Suppressor macrophage (primary cell): ENCODE measurements at regions not wholly inside any gene's neighbourhood (a gene's known extent, or its start where the extent isn't known, plus 50 kb on each side); places are given as distances from the start of the nearest gene placed in this dataset.
"Not testable (repeated sequence)": the region's sequence is repeated elsewhere in the genome, so short reads cannot be mapped to it uniquely, and the experiment has no call there.

ENCODE experiments used
- DNase-seq, 4 experiments: peaks; one replicate each; pipeline ENCODE4 v3.0.0-alpha.2; 2020 to 2022

- no peak for DNase-seq
Observed at GRCh38 chr3:13149330-13150108, 76.3 kb upstream of the IQSEC1 start.

DNA sequence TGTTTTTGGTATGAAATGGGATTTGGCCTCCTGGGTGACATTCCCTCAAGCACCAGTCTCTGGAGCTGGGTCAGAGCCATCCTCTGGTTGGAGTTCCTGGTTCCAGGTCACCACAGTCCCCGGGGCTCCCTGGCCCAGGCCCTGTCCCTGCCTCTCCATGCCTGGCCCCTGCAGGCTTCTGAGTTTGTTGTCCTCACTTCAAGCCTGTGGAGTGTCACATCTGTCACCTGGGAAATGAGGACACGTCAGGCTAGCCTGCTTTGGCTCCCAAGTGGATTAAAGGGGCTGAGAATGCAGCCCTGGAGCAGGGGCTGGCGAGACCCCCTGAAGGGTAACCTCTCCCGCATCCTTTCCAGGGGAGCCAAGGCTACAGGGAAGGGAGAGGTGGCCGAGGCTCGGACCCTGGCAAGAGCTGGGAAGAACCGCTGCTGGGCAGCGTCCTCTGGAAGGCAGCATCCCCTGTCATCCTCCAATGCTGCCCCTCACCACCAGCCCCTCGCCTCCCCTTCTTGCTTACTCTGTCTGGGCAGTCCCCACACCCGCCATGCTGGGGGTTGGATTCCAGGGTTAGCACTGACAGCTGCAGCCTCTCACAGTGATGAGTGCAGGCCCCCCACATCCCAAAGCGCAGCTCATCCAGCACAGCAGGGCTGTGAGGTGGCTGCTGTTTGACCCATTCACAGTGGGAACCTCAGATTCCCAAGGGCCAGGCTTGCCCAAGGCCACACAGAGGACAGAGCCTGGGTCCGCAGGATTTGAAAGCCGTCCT, 75.5 kb upstream of the IQSEC1 start:
- DNase-seq: no peak

DNA sequence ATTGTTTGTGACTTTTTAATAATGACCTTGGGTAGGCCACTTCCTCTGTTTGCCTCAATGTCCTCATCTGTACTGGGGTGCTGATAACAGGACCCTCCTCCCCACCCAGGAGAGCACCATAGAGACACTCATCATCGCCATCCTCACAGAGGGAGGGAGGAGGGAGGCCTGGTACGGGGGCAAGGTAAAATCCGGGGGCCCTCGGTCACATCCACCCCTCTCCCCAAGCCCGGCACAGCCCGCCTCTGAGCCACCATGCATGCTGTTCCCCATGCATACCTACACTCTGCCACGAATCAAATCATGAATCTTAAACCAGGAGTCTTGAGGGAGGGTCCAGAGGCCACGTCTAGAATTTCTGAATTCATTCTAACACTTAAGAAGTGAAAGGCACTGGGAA, 74.9 kb upstream of the IQSEC1 start:
- no peak for DNase-seq

DNA sequence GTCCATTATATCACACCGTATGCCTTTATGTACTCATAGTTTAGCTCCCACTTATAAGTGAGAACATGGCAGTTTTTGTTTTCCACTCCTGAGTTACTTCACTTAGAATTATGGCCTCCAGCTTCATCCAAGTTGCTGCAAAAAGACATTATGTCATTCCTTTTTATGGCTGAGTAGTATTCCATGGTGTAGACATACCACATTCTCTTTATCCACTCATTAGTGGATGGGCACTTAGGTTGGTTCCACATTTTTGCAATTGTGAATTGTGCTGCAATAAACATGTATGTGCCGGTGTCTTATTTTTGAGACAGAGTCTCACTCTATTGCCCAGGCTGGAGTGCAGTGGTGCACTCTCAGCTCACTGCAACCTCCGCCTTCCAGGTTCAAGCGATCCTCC, 74.1 kb upstream of the IQSEC1 start:
- no peak for DNase-seq

GRCh38 chr3:13146643-13147143, 73.5 kb upstream of the IQSEC1 start:
- no peak for DNase-seq

GRCh38 chr3:13145826-13146642, 72.8 kb upstream of the IQSEC1 start:
- DNase-seq: no peak

DNA sequence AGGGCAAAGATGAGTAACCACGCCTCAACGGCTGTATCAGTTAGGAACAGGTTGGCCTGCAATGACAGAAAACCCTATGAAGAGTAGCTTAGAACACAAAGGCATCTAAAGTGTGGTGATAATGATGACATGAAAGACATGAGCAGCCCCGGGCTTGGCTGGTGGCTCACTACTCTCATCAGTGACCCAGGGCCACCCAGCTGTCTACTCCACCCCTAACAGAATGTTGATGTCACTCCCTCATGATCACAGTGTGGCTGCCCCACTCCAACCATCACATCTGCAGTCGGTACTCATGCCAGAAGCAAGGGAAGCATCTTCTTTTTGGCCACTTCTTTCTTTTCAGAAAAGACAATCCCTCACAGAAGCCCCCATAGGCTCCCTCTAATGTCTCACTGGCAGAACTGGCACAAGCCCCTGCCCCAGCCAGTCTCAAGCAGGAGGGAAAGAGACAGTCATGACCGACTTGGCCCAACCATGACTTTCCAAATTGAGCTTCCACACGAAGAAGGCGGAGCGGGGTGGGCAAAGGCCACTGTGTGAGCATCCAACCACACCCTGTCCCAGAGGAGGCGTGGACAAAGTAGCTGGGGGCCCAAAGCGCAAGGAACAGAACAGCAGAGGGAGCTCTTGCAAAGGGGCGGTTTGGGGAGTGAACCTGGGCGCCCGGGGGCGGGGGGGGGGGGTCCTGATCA, 72.0 kb upstream of the IQSEC1 start:
- DNase-seq: no peak

DNA sequence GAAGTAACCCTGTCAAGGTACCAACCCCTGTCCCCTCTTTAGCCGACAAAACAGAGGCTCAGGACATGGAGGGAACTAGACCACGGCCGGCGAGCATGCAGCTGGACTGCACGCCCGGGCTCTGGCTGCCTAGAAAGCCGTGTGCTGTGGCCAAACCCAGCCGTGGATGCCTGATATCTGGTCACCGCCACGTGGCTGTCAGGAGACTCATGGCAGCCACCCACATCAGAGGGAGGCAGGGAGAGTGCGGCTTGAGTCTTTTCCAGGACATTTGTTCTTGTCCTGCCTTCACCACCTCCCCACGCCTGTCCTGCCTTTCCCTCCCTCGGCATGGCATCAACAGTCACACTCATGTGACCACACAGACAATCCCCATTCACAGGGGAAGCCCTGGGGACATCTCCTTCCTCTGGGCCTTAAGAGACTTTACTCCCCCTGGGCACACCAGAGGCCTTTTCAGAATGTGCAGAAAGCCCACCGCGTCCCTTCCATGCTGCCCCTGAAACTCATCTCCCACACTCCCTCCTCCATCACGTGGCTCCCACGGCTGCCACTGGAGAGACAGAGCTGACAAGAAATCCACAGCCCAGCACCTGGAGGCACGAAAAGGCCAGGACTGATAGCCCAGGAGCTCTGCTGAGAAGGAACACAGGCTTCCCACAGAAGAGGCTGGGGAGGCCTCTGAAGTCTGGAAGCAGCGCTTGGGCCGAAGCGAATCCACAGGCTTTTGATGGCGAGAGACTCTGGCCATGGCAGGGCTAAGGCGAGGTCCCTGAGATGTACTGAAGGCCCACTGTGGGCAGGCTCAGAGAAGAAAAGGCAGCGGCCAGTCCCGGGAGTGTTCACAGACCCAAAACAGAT, 71.2 kb upstream of the IQSEC1 start:
- DNase-seq: no peak

DNA sequence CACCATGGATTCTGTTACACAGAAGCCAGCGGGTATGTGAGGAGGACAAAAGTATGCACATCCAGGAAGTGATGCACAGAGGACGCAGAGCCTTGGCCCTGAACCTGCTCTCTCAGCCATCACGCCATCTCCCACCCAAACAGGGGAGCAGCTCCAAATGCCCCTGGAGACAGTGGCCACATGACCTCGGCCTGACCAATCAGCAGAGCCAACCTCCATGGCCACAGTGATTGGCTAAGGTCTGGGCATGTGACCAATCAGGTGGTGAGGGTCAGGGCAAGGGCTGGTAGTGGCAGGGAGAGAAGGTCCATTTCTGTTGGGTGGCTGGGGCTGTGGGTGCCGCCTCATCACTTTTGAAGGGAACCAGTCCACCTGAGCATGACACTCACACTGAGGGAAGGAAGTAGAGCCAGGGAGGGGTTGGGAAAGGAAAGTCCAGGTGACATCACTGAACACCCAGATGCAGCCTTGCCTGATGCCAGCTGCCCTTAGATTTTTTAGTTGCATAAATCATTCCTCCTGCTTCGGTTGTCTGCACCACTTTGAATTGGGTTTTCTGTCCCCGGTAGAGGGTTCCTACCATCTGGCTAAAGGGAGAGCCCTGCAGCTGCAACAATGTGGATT, 70.3 kb upstream of the IQSEC1 start:
- no peak for DNase-seq

DNA sequence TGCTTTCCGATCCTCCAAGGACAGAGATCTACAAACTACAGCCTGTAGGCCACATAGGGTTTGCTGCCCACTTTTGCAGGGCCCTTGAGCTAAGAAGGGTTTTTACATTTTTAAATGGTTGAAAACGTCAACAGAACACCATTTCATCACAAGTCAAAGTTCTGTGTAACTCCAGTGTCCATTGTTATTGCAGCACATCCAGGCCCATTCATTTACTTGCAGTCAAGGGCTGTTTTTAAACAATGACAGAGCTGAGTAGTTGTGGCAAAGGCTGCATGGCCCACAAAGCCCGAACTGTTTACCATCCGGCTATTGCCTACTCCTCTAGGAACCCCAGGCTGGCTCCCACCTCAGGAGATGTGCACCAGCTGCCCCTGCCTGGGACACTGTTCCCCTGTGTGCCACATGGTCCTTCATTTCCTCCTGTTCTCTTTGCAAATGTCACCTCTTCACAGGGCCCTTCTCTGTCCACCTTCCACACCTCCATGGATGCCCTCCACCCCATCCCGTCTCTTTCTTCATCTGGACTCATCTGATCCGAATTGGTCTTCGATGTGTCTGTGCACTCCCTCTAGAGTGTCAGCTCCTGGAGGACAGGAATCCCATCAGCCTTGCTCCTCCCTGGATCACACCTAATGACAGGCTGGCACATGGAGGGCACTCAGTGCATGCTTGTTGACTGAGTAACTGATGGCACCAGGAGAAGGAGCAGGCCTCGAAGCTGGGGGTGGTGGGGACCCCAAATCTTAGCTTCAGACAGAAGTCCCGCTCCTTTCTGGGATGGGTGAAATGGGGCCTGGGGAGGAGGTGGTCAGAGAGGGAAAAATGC, 69.5 kb upstream of the IQSEC1 start:
- no peak for DNase-seq

DNA sequence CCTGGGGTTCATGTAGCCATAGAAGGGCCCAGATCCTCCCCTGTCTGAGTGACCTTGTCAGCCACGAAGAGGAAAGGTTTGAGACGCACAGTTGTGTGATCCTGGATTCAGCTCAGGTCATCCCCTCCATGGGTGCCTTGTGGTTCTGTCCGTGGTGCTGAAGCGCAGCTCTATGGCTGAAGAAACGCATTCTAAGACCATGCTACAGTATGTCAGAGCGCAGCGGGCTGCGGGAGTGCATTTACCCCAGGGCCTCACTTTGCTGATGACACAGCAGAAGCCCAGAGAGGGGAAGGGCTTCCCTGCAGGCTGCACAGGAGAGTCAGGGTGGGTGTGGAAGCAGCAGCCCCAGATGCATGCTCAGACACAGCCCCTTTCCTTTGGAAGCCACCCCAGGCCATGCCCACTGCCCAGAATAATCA, 68.8 kb upstream of the IQSEC1 start:
- peak; percentile 24 to 64 (median 37) for DNase-seq

GRCh38 chr3:13141183-13141582, 68.0 kb upstream of the IQSEC1 start:
- no peak for DNase-seq

DNA sequence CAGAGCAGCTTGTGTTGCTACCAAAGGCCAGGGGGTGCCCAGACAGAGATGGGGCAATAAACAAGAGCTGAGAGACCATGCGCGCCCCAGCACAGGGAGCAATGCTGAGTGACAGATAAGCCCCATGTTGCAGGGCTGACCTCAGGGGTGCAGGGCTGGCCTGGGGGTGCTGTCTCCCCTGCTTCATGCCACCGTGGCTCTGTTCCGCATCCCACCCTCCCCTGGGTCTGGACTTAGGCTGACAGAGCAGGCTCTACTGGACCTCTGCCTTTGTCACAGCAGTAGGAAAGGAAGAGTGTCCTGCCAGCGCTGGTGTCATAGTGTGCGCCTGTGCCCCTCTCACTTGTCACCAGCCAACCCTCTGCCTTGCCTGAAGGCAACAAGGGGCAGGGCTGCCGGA, 67.4 kb upstream of the IQSEC1 start:
- no peak for DNase-seq

DNA sequence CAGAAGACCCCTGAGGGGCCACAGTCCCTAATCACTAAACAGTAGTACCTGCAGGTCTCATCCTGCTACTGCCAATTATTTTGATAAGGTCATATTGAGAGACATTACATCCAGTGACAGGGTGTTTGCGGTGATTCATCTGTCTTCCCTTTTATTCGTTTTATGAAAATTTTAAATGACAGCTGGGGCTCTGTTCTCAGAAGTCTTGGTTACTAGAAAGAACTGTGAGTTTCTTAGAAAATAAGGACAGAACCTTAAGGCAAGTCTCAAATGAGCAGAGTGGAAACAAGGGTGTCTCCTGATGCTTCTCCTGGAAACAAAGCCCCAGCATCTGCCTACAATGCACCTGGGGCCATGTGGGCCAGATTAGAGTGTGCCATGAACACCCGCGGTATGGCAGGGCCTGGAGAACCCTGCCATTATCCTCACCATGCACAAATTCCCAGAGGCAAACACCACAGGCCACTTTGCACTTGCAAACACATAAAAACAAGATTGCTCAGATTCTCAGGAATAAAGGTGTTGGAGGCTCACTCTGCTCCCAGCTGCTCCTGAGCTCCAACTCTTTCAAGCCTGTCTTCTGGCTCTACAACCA, 66.3 kb upstream of the IQSEC1 start:
- DNase-seq: no peak

GRCh38 chr3:13138833-13139145, 65.6 kb upstream of the IQSEC1 start:
- no peak for DNase-seq

GRCh38 chr3:13137941-13138832, 65.0 kb upstream of the IQSEC1 start:
- DNase-seq: no peak

GRCh38 chr3:13136848-13137247, 63.6 kb upstream of the IQSEC1 start:
- not testable (repeated sequence) for DNase-seq

GRCh38 chr3:13136426-13136825, 63.2 kb upstream of the IQSEC1 start:
- DNase-seq: no peak
